ENCODE measurements at regions not wholly inside any gene's neighbourhood (a gene's known extent, or its start where the extent isn't known, plus 50 kb on each side); places are given as distances from the start of the nearest gene placed in this dataset.

GRCh38 chr20:23157734-23158133 is 71.6 kb upstream of the CD93 start:
- no peak for TF ChIP-seq CTCF (IDR thresholded peaks at IDR 0.05; ENCODE audit: low read length, missing control alignments)
- DNase-seq (ENCODE audit: low read depth): no peak
- no peak overlapping the region for H3K4me3 ChIP-seq (replicated peaks; ENCODE audit: low read depth, low read length)

- no peak overlapping the region for H3K4me3 ChIP-seq (replicated peaks; ENCODE audit: low read depth, low read length)
- DNase-seq (ENCODE audit: low read depth): no peak
- TF ChIP-seq CTCF (IDR thresholded peaks at IDR 0.05; ENCODE audit: low read length, missing control alignments): no peak
These were observed 70.8 kb upstream of the CD93 start for GRCh38 chr20:23156842-23157423.

GRCh38 chr20:23156170-23156841 is 70.2 kb upstream of the CD93 start:
- no peak overlapping the region for H3K4me3 ChIP-seq (replicated peaks; ENCODE audit: low read depth, low read length)
- DNase-seq (ENCODE audit: low read depth): peak; percentile 56
- TF ChIP-seq CTCF (IDR thresholded peaks at IDR 0.05; ENCODE audit: low read length, missing control alignments): no peak

GRCh38 chr20:23155141-23155590 is 69.0 kb upstream of the CD93 start:
- no peak for DNase-seq (ENCODE audit: low read depth)
- TF ChIP-seq CTCF (IDR thresholded peaks at IDR 0.05; ENCODE audit: low read length, missing control alignments): no peak
- H3K4me3 ChIP-seq (replicated peaks; ENCODE audit: low read depth, low read length): no peak overlapping the region

GRCh38 chr20:23153696-23154341 is 67.7 kb upstream of the CD93 start:
- no peak for TF ChIP-seq CTCF (IDR thresholded peaks at IDR 0.05; ENCODE audit: low read length, missing control alignments)
- DNase-seq (ENCODE audit: low read depth): no peak

GRCh38 chr20:23152902-23153301 is 66.8 kb upstream of the CD93 start:
- no peak for DNase-seq (ENCODE audit: low read depth)

More at GRCh38 chr20:23153696-23154341, 67.7 kb upstream of the CD93 start:
- H3K4me3 ChIP-seq (replicated peaks; ENCODE audit: low read depth, low read length): no peak overlapping the region

More at GRCh38 chr20:23152902-23153301, 66.8 kb upstream of the CD93 start:
- H3K4me3 ChIP-seq (replicated peaks; ENCODE audit: low read depth, low read length): no peak overlapping the region
- no peak for TF ChIP-seq CTCF (IDR thresholded peaks at IDR 0.05; ENCODE audit: low read length, missing control alignments)

Measured in fibroblast of pulmonary artery (primary cell).